ENCODE measurements at regions not wholly inside any gene's neighbourhood (a gene's known extent, or its start where the extent isn't known, plus 50 kb on each side); places are given as distances from the start of the nearest gene placed in this dataset.
"Not testable (repeated sequence)": the region's sequence is repeated elsewhere in the genome, so short reads cannot be mapped to it uniquely, and the experiment has no call there.

GRCh38 chr9:21533597-21533996, 51.5 kb upstream of the IFNE start:
- DNase-seq (ENCODE audit: low read depth), result no peak

- no peak for DNase-seq (ENCODE audit: low read depth)
These were observed 53.3 kb upstream of the IFNE start for GRCh38 chr9:21535396-21535795.

- no peak for DNase-seq (ENCODE audit: low read depth)
These were observed 60.7 kb upstream of the IFNE start for GRCh38 chr9:21542787-21543186.

GRCh38 chr9:21543187-21543586, 61.1 kb upstream of the IFNE start:
- no peak for DNase-seq (ENCODE audit: low read depth)

- DNase-seq (ENCODE audit: low read depth), result not testable (repeated sequence)
These were observed 61.7 kb upstream of the IFNE start for GRCh38 chr9:21543816-21544215.

- DNase-seq (ENCODE audit: low read depth), result no peak
These were observed 64.8 kb upstream of the IFNE start for GRCh38 chr9:21546949-21547348.

- DNase-seq (ENCODE audit: low read depth), result peak; percentile 89
These were observed 67.2 kb upstream of the IFNE start for GRCh38 chr9:21549251-21549765.

GRCh38 chr9:21549890-21550289, 67.8 kb upstream of the IFNE start:
- DNase-seq (ENCODE audit: low read depth), result no peak

- DNase-seq (ENCODE audit: low read depth), result no peak
These were observed 68.3 kb upstream of the IFNE start for GRCh38 chr9:21550392-21550791.

GRCh38 chr9:21551401-21551800, 69.3 kb upstream of the IFNE start:
- DNase-seq (ENCODE audit: low read depth), result no peak

GRCh38 chr9:21552244-21553170, 70.4 kb upstream of the IFNE start:
- DNase-seq (ENCODE audit: low read depth), result no peak

- DNase-seq (ENCODE audit: low read depth), result no peak
These were observed 71.3 kb upstream of the IFNE start for GRCh38 chr9:21553441-21553840.

- no peak for DNase-seq (ENCODE audit: low read depth)
These were observed 72.7 kb upstream of the IFNE start for GRCh38 chr9:21554813-21555212.

- no peak for DNase-seq (ENCODE audit: low read depth)
These were observed 73.8 kb upstream of the IFNE start for GRCh38 chr9:21555911-21556310.

- DNase-seq (ENCODE audit: low read depth), result no peak
These were observed 74.7 kb upstream of the IFNE start for GRCh38 chr9:21556581-21557427.

GRCh38 chr9:21557428-21557768, 75.3 kb upstream of the IFNE start:
- DNase-seq (ENCODE audit: low read depth), result no peak

- DNase-seq (ENCODE audit: low read depth), result no peak
These were observed 76.0 kb upstream of the IFNE start for GRCh38 chr9:21558079-21558478.

- DNase-seq (ENCODE audit: low read depth), result peak; percentile 54
These were observed 76.7 kb upstream of the IFNE start for GRCh38 chr9:21558615-21559401.

GRCh38 chr9:21559402-21560280, 77.5 kb upstream of the IFNE start:
- DNase-seq (ENCODE audit: low read depth), result peak; percentile 58

GRCh38 chr9:21560281-21560745, 78.2 kb upstream of the IFNE start:
- DNase-seq (ENCODE audit: low read depth), result no peak

GRCh38 chr9:21561502-21561901, 79.4 kb upstream of the IFNE start:
- no peak for DNase-seq (ENCODE audit: low read depth)

Measured in LHCN-M2 (cell line).